Epithelial cell of proximal tubule (primary cell): ENCODE measurements at regions not wholly inside any gene's neighbourhood (a gene's known extent, or its start where the extent isn't known, plus 50 kb on each side); places are given as distances from the start of the nearest gene placed in this dataset.

Experiments used
- DNase-seq: peaks from one replicate; pipeline ENCODE4 v3.0.0-alpha.2; 2011; ENCODE audit warnings: low read depth
- H3K4me3 ChIP-seq: 2 replicates; pipeline ENCODE4 v1.5.1; 2011; ENCODE audit warnings: low read depth, mild to moderate bottlenecking, low read length
- CTCF ChIP-seq: conservative IDR thresholded peaks from 2 replicates; pipeline ENCODE4 v1.5.1; 2012; ENCODE audit warnings: low read depth, mild to moderate bottlenecking, low read length

- DNase-seq = no peak
- no peak for TF ChIP-seq CTCF
- no peak overlapping the region for H3K4me3 ChIP-seq
Measured at GRCh38 chr12:34356233-34356987, 334.1 kb downstream of the ALG10 start.

GRCh38 chr12:34357791-34358190 lies 335.5 kb downstream of the ALG10 start:
- DNase-seq = no peak
- no peak for TF ChIP-seq CTCF
- no peak overlapping the region for H3K4me3 ChIP-seq

GRCh38 chr12:34358198-34358597 lies 335.9 kb downstream of the ALG10 start:
- H3K4me3 ChIP-seq = no peak overlapping the region
- DNase-seq = no peak
- no peak for TF ChIP-seq CTCF

- DNase-seq = no peak
- no peak for TF ChIP-seq CTCF
- no peak overlapping the region for H3K4me3 ChIP-seq
Measured at GRCh38 chr12:34361721-34362316, 339.5 kb downstream of the ALG10 start.

GRCh38 chr12:34363050-34363673 lies 340.9 kb downstream of the ALG10 start:
- no peak overlapping the region for H3K4me3 ChIP-seq
- no peak for DNase-seq
- TF ChIP-seq CTCF = no peak

- no peak for DNase-seq
- no peak overlapping the region for H3K4me3 ChIP-seq
- no peak for TF ChIP-seq CTCF
Measured at GRCh38 chr12:34368079-34368478, 345.8 kb downstream of the ALG10 start.
